ENCODE measurements at regions not wholly inside any gene's neighbourhood (a gene's known extent, or its start where the extent isn't known, plus 50 kb on each side); places are given as distances from the start of the nearest gene placed in this dataset.
A peak's percentile ranks its signal among the peaks of the same experiment; 100 is the strongest.

GRCh38 chr9:21687351-21687750, 115.1 kb upstream of the MTAP start:
- no peak overlapping the region for H3K4me3 ChIP-seq
- H3K36me3 ChIP-seq, result no peaks in the 10 kb centered on the region
- TF ChIP-seq CTCF (IDR thresholded peaks at IDR 0.05; ENCODE audit: borderline replicate concordance), result no peak
- no peak overlapping the region for H3K27ac ChIP-seq (replicated peaks)
- DNase-seq, result no peak
- no peaks in the 10 kb centered on the region for H3K4me1 ChIP-seq
- intact Hi-C loops (cut with micrococcal nuclease), result no loop called here
- no peaks in the 10 kb centered on the region for H3K9me3 ChIP-seq (replicated peaks)
- peaks cover 7% of the 10 kb centered on the region for H3K27me3 ChIP-seq (ENCODE audit: low read depth)

- intact Hi-C loops (cut with micrococcal nuclease), result no loop called here
- H3K36me3 ChIP-seq, result no peaks in the 10 kb centered on the region
- peak overlapping the region; percentile 2 for H3K4me3 ChIP-seq
- H3K27ac ChIP-seq (replicated peaks), result no peak overlapping the region
- no peaks in the 10 kb centered on the region for H3K4me1 ChIP-seq
- no peaks in the 10 kb centered on the region for H3K9me3 ChIP-seq (replicated peaks)
- H3K27me3 ChIP-seq (ENCODE audit: low read depth), result peaks cover 7% of the 10 kb centered on the region
- no peak for TF ChIP-seq CTCF (IDR thresholded peaks at IDR 0.05; ENCODE audit: borderline replicate concordance)
- DNase-seq, result no peak
Measured at GRCh38 chr9:21688108-21689102, 114.0 kb upstream of the MTAP start.

- Histone ChIP-seq H3K27me3 (ENCODE audit: low read depth) (peaks cover 13% of the 10 kb centered on the region), H3K9me3 (replicated peaks) (no peaks in the 10 kb centered on the region), H3K27ac (replicated peaks) (no peak overlapping the region), H3K4me1 (no peaks in the 10 kb centered on the region), H3K36me3 (no peaks in the 10 kb centered on the region), H3K4me3 (no peak overlapping the region)
- intact Hi-C loops (cut with micrococcal nuclease), result no loop called here
- TF ChIP-seq CTCF (IDR thresholded peaks at IDR 0.05; ENCODE audit: borderline replicate concordance), result no peak
- DNase-seq, result no peak
Measured at GRCh38 chr9:21689854-21690253, 112.6 kb upstream of the MTAP start.

- Histone ChIP-seq H3K36me3 (no peaks in the 10 kb centered on the region), H3K27ac (replicated peaks) (no peak overlapping the region), H3K4me3 (no peak overlapping the region), H3K4me1 (no peaks in the 10 kb centered on the region), H3K9me3 (replicated peaks) (peaks cover 1% of the 10 kb centered on the region), H3K27me3 (ENCODE audit: low read depth) (peaks cover 18% of the 10 kb centered on the region)
- no peak for DNase-seq
- intact Hi-C loops (cut with micrococcal nuclease), result no loop called here
- no peak for TF ChIP-seq CTCF (IDR thresholded peaks at IDR 0.05; ENCODE audit: borderline replicate concordance)
Measured at GRCh38 chr9:21690561-21690960, 111.9 kb upstream of the MTAP start.

GRCh38 chr9:21692390-21692789, 110.0 kb upstream of the MTAP start:
- Histone ChIP-seq H3K27ac (replicated peaks) (no peak overlapping the region), H3K4me1 (no peaks in the 10 kb centered on the region), H3K9me3 (replicated peaks) (peaks cover 13% of the 10 kb centered on the region), H3K27me3 (ENCODE audit: low read depth) (peaks cover 28% of the 10 kb centered on the region), H3K4me3 (no peak overlapping the region), H3K36me3 (no peaks in the 10 kb centered on the region)
- intact Hi-C loops (cut with micrococcal nuclease), result no loop called here
- DNase-seq, result no peak
- TF ChIP-seq CTCF (IDR thresholded peaks at IDR 0.05; ENCODE audit: borderline replicate concordance), result no peak
